ENCODE measurements at regions not wholly inside any gene's neighbourhood (a gene's known extent, or its start where the extent isn't known, plus 50 kb on each side); places are given as distances from the start of the nearest gene placed in this dataset.
"Not testable (repeated sequence)": the region's sequence is repeated elsewhere in the genome, so short reads cannot be mapped to it uniquely, and the experiment has no call there.

DNA sequence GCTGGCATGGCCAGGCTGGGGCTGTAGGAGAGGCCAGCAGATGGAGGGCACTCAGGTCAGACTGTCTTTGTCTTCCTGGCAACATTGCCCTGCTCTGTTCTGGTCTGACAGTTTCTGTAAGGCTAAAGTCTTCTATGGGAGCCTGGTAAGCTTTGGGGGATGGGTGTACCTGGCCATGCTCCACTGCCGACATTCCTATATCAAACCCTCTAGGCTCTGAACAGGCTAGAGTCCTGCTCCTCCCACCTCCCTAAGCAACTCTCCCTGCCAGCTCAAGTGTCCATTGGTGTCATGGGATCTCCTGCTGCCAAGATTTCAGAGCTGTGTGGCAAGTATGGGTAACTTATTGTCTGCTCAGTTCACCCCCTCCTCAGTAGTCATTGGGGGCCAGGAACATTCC, 163.5 kb upstream of the UGT8 start:
- DNase-seq (no peak), ATAC-seq (ENCODE audit: low FRiP score in 2 of 2) (peak in 1 of 2 donors; percentile 15)
- H3K4me1 ChIP-seq, result no peaks in the 10 kb centered on the region
- TF ChIP-seq, protein P1, sequence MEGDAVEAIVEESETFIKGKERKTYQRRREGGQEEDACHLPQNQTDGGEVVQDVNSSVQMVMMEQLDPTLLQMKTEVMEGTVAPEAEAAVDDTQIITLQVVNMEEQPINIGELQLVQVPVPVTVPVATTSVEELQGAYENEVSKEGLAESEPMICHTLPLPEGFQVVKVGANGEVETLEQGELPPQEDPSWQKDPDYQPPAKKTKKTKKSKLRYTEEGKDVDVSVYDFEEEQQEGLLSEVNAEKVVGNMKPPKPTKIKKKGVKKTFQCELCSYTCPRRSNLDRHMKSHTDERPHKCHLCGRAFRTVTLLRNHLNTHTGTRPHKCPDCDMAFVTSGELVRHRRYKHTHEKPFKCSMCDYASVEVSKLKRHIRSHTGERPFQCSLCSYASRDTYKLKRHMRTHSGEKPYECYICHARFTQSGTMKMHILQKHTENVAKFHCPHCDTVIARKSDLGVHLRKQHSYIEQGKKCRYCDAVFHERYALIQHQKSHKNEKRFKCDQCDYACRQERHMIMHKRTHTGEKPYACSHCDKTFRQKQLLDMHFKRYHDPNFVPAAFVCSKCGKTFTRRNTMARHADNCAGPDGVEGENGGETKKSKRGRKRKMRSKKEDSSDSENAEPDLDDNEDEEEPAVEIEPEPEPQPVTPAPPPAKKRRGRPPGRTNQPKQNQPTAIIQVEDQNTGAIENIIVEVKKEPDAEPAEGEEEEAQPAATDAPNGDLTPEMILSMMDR (IDR thresholded peaks at IDR 0.05), result no peak
- no peak for TF ChIP-seq POLR2AphosphoS5 (IDR thresholded peaks at IDR 0.05)
- H3K4me3 ChIP-seq, result no peak overlapping the region
- H3K36me3 ChIP-seq, result no peaks in the 10 kb centered on the region
- 73 to 83% methylated on average over 1 of the region's 1 CpG for WGBS, 2 donors
- no peaks in the 10 kb centered on the region for H3K27me3 ChIP-seq
- no peak overlapping the region for H3K27ac ChIP-seq
- no peaks in the 10 kb centered on the region for H3K9me3 ChIP-seq

DNA sequence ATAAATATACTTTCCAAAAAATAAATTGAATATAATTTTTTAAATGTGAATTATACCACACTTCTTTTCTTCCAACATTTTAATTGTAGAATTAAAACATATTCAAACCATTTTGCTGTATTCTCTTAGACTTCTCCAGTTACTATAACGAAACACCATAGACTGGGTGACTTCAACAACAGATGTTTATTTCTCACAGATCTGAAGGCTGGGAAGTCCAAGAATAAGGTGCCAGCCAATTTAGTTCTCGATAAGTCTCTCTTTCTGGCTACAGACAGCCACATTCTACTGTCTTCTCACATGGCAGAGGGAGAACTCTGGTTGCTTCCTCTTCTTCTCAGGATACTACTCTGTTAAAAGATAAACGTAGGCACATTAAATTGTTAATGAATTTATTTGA, 155.8 kb upstream of the UGT8 start:
- H3K36me3 ChIP-seq, result no peaks in the 10 kb centered on the region
- no peaks in the 10 kb centered on the region for H3K9me3 ChIP-seq
- 65 to 76% methylated on average over 3 of the region's 3 CpGs for WGBS, 2 donors
- TF ChIP-seq EP300 (IDR thresholded peaks at IDR 0.05) (no peak), POLR2A (IDR thresholded peaks at IDR 0.05) (no peak), POLR2AphosphoS5 (IDR thresholded peaks at IDR 0.05) (no peak)
- TF ChIP-seq, protein P1 (IDR thresholded peaks at IDR 0.05), result no peak
- no peak overlapping the region for H3K27ac ChIP-seq
- no peaks in the 10 kb centered on the region for H3K27me3 ChIP-seq
- ATAC-seq (ENCODE audit: low FRiP score in 2 of 2) (no peak), DNase-seq (no peak)
- H3K4me1 ChIP-seq, result no peaks in the 10 kb centered on the region
- no peak overlapping the region for H3K4me3 ChIP-seq

DNA sequence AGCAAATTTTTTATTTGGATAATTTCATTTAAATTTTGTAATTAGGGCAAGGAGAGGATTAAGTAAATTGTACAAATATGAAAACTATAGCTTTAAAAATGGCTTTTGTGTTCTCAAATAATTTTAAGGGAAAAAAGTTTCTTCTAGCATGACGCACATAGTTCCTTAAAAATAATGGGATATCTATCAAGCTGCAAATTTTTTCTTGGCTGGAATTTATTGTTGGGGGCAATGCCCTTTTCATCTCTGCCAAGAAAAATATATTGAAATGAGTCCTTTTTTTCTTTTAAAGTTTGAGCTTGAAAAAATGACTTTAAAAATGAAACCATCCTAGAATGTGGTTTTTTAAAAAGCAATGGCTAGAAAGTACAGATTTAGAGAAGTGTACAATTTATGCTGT, 154.4 kb upstream of the UGT8 start:
- H3K4me3 ChIP-seq, result no peak overlapping the region
- WGBS, 2 donors, result 71 to 84% methylated on average over 1 of the region's 1 CpG
- TF ChIP-seq POLR2A (IDR thresholded peaks at IDR 0.05) (no peak), EP300 (IDR thresholded peaks at IDR 0.05) (no peak), POLR2AphosphoS5 (IDR thresholded peaks at IDR 0.05) (no peak)
- TF ChIP-seq, protein P1 (IDR thresholded peaks at IDR 0.05), result no peak
- no peaks in the 10 kb centered on the region for H3K9me3 ChIP-seq
- H3K27ac ChIP-seq, result no peak overlapping the region
- H3K27me3 ChIP-seq, result no peaks in the 10 kb centered on the region
- no peak for DNase-seq
- H3K36me3 ChIP-seq, result no peaks in the 10 kb centered on the region
- no peak for ATAC-seq (ENCODE audit: low FRiP score in 2 of 2)
- no peaks in the 10 kb centered on the region for H3K4me1 ChIP-seq

- not testable (repeated sequence) for H3K27me3 ChIP-seq; DNase-seq; ATAC-seq (ENCODE audit: low FRiP score in 2 of 2)
Observed at GRCh38 chr4:114447963-114448516, 150.6 kb upstream of the UGT8 start.

DNA sequence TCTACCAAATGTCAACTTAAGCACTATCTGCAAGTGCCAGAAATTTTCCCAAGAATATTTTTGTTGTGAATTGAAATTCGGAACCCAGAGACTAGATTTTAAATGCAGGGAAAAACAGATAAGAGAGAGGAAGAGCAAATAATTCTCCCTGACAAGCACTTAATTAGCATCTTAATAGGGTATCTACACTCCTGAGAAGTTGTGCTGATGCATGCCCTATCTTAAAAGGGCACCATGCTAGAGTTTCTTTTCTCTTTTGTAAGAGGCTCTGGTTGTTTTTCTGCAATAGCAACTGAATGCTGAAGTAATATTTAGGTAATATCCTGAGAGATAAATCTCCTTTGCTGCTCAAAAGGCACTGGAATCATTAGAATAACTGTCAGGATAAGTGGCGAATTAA, 139.9 kb upstream of the UGT8 start:
- no peaks in the 10 kb centered on the region for H3K36me3 ChIP-seq
- no peak for ATAC-seq (ENCODE audit: low FRiP score in 2 of 2)
- TF ChIP-seq, protein P1 (IDR thresholded peaks at IDR 0.05), result no peak
- TF ChIP-seq POLR2A (IDR thresholded peaks at IDR 0.05) (no peak), EP300 (IDR thresholded peaks at IDR 0.05) (no peak), POLR2AphosphoS5 (IDR thresholded peaks at IDR 0.05) (no peak)
- DNase-seq, result no peak
- no peak overlapping the region for H3K4me3 ChIP-seq
- WGBS, 2 donors, result 68 to 72% methylated on average over 2 of the region's 2 CpGs
- no peak overlapping the region for H3K27ac ChIP-seq
- H3K27me3 ChIP-seq, result no peaks in the 10 kb centered on the region
- H3K4me1 ChIP-seq, result no peaks in the 10 kb centered on the region
- H3K9me3 ChIP-seq, result no peaks in the 10 kb centered on the region

More at GRCh38 chr4:114447963-114448516, 150.6 kb upstream of the UGT8 start:
- H3K9me3 ChIP-seq, H3K4me1 ChIP-seq, H3K4me3 ChIP-seq, H3K27ac ChIP-seq, H3K36me3 ChIP-seq: not testable (repeated sequence)

Measured in upper lobe of left lung (tissue), 6 donors.